Kidney (tissue), 13 donors: ENCODE measurements at regions not wholly inside any gene's neighbourhood (a gene's known extent, or its start where the extent isn't known, plus 50 kb on each side); places are given as distances from the start of the nearest gene placed in this dataset.

Source experiments
- DNase-seq, 5 donors: peaks; one replicate each; pipeline ENCODE4 v3.0.0-alpha.2; 2013 to 2020
- FAIRE-seq: peaks from 2 replicates; lab custom pipeline; 2012; peaks lifted over from hg19 to GRCh38; lab: Jason Lieb, UNC
- H3K27ac ChIP-seq, 2 donors: one replicate each; pipeline ENCODE4 v1.7.0; 2013; ENCODE audit warnings: low read depth in 2 of 2, low read length in 2 of 2, inconsistent platforms in 1 of 2
- H3K27me3 ChIP-seq: one replicate; pipeline ENCODE4 v1.7.1; 2013; ENCODE audit warnings: low read length, inconsistent platforms; ENCODE audit not compliant: control insufficient read depth, insufficient read depth
- H3K36me3 ChIP-seq, 3 donors: one replicate each; pipeline versions ENCODE4 v1.7.0 to v1.7.1; 2013; ENCODE audit warnings: low read length in 3 of 3, control low read depth in 1 of 3, inconsistent platforms in 1 of 3; ENCODE audit not compliant: insufficient read depth in 3 of 3, control insufficient read depth in 2 of 3
- H3K4me1 ChIP-seq, 3 donors: one replicate each; pipeline versions ENCODE4 v1.7.0 to v1.7.1; 2013; ENCODE audit warnings: low read length in 3 of 3, inconsistent platforms in 1 of 3, low read depth in 1 of 3; ENCODE audit not compliant: control insufficient read depth in 2 of 3, insufficient read depth in 2 of 3
- H3K4me3 ChIP-seq, 3 donors: one replicate each; pipeline versions ENCODE4 v1.7.0 to v1.8.1; 2013; ENCODE audit warnings: low read length in 3 of 3, control low read depth in 1 of 3, inconsistent platforms in 1 of 3
- H3K9ac ChIP-seq, 3 donors: one replicate each; pipeline versions ENCODE4 v1.7.0 to v1.7.1; 2013; ENCODE audit warnings: low read length in 3 of 3, control low read depth in 1 of 3, inconsistent platforms in 1 of 3
- H3K9me3 ChIP-seq, 3 donors: one replicate each; pipeline versions ENCODE4 v1.7.0 to v1.7.1; 2013; ENCODE audit warnings: low read length in 3 of 3, control low read depth in 1 of 3, inconsistent platforms in 1 of 3; ENCODE audit not compliant: control insufficient read depth in 2 of 3, insufficient read depth in 1 of 3
- CTCF ChIP-seq: IDR thresholded peaks from 3 replicates; pipeline ENCODE4 v1.5.1; 2012; ENCODE audit warnings: mild to moderate bottlenecking, moderate library complexity, borderline replicate concordance; ENCODE audit not compliant: insufficient read depth; ENCODE audit errors: extremely low read depth
- intact Hi-C: fragments of 100-400 bp; cut with DNase I; formaldehyde crosslinking; loops from one replicate; pipeline ENCODE4 v1.11.1; 2022
- donor health status: control.
- donor health status: control.
- donor health status: control.
- donor health status: control.
- donor health status: control.
- donor health status: DM: yes; HTN: yes; CAD: no.
- donor health status: Normal renal cell carcinoma (clear cell type).

DNA sequence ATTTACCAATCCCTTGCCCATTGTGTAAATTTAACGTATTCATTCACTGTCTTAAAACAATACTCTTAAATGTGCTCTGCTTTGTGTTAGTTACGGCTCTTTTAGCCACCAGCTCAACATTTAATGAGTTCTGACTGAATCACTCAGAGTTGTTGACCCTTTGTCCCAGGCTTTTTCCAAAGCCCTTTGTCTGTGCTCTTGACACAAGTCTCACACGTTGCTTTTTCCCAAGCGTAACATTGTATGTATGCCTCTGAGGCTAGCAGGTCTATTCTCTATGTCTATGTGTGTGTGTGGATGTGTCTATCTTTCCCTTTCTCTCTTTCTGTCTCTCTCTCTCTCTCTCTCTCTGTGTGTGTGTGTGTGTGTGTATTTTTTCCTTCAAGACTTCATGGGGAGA, 435.4 kb upstream of the GOLIM4 start:
- DNase-seq (no peak), FAIRE-seq (no peak)
- H3K9ac ChIP-seq: no peak overlapping the region
- intact Hi-C loops: no loop called here
- H3K4me1 ChIP-seq: no peaks in the 10 kb centered on the region
- H3K27me3 ChIP-seq: no peaks in the 10 kb centered on the region
- no peaks in the 10 kb centered on the region for H3K36me3 ChIP-seq
- no peaks in the 10 kb centered on the region for H3K9me3 ChIP-seq
- H3K4me3 ChIP-seq: no peak overlapping the region
- no peak for TF ChIP-seq CTCF
- H3K27ac ChIP-seq: no peak overlapping the region

DNA sequence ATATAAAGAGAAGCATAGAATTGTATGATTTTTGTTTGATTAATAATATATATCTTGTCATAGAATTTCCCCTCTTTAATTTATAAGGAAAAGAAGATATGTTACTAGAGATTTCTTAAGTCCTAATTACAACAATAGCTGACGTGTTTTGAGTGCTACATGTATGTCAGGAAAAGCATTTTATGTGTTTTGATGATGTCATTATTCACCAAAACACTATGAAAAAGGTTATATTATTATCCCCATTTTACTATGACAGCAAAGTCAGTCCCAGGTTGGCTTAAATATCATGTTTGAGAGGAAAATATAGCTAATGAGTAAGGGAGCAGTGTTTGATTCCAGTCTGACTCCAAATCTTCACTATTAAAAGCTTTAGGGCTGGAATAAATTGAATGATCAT, 428.4 kb upstream of the GOLIM4 start:
- H3K9me3 ChIP-seq: no peaks in the 10 kb centered on the region
- TF ChIP-seq CTCF: no peak
- intact Hi-C loops: no loop called here
- no peaks in the 10 kb centered on the region for H3K27me3 ChIP-seq
- no peak overlapping the region for H3K4me3 ChIP-seq
- no peak for DNase-seq
- FAIRE-seq: no peak
- H3K27ac ChIP-seq: no peak overlapping the region
- no peaks in the 10 kb centered on the region for H3K36me3 ChIP-seq
- H3K4me1 ChIP-seq: no peaks in the 10 kb centered on the region
- H3K9ac ChIP-seq: no peak overlapping the region

GRCh38 chr3:168517249-168518071, 421.7 kb upstream of the GOLIM4 start:
- no peaks in the 10 kb centered on the region for H3K9me3 ChIP-seq
- no peak for FAIRE-seq
- no peak overlapping the region for H3K9ac ChIP-seq
- H3K4me3 ChIP-seq: no peak overlapping the region
- TF ChIP-seq CTCF: no peak
- no peaks in the 10 kb centered on the region for H3K36me3 ChIP-seq
- DNase-seq: no peak
- intact Hi-C loops: no loop called here
- no peaks in the 10 kb centered on the region for H3K4me1 ChIP-seq
- no peaks in the 10 kb centered on the region for H3K27me3 ChIP-seq
- no peak overlapping the region for H3K27ac ChIP-seq

GRCh38 chr3:168514252-168514651, 418.5 kb upstream of the GOLIM4 start:
- FAIRE-seq (no peak), DNase-seq (no peak)
- Histone ChIP-seq H3K27ac (no peak overlapping the region), H3K4me1 (no peaks in the 10 kb centered on the region), H3K9me3 (no peaks in the 10 kb centered on the region), H3K9ac (no peak overlapping the region), H3K4me3 (no peak overlapping the region), H3K27me3 (no peaks in the 10 kb centered on the region), H3K36me3 (no peaks in the 10 kb centered on the region)
- intact Hi-C loops: no loop called here
- TF ChIP-seq CTCF: no peak
